ENCODE measurements at regions not wholly inside any gene's neighbourhood (a gene's known extent, or its start where the extent isn't known, plus 50 kb on each side); places are given as distances from the start of the nearest gene placed in this dataset.

DNA sequence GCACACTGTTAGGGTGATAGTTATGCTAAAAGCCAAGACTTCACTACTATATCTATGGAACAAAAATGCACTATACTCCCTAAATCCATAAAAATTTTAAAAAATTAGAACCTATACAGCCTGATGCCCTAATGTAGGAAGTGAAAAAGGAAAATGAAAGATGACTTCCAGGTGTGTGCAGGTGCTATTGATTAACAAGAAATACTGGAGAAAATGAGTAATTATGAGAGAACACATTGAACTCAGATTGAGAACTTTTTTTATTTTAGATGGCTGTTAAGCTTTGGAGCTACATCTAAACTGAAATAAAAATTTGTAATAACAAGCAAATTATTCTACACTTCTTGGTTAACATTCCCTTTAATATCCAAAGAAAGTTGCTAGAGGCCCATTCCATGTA lies 1015.7 kb downstream of the PCDH9 start:
- no peaks in the 10 kb centered on the region for H3K27me3 ChIP-seq (ENCODE audit: control insufficient read depth, insufficient read depth, low read length)
- no peaks in the 10 kb centered on the region for H3K79me2 ChIP-seq
- no peaks in the 10 kb centered on the region for H3K4me1 ChIP-seq
- TF ChIP-seq, protein P1, sequence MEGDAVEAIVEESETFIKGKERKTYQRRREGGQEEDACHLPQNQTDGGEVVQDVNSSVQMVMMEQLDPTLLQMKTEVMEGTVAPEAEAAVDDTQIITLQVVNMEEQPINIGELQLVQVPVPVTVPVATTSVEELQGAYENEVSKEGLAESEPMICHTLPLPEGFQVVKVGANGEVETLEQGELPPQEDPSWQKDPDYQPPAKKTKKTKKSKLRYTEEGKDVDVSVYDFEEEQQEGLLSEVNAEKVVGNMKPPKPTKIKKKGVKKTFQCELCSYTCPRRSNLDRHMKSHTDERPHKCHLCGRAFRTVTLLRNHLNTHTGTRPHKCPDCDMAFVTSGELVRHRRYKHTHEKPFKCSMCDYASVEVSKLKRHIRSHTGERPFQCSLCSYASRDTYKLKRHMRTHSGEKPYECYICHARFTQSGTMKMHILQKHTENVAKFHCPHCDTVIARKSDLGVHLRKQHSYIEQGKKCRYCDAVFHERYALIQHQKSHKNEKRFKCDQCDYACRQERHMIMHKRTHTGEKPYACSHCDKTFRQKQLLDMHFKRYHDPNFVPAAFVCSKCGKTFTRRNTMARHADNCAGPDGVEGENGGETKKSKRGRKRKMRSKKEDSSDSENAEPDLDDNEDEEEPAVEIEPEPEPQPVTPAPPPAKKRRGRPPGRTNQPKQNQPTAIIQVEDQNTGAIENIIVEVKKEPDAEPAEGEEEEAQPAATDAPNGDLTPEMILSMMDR (IDR thresholded peaks at IDR 0.05), result no peak
- no peaks in the 10 kb centered on the region for H3K36me3 ChIP-seq (ENCODE audit: control insufficient read depth, insufficient read depth, low read length)
- no peak overlapping the region for H3K9ac ChIP-seq
- H2AFZ ChIP-seq, result no peak overlapping the region
- H3K9me3 ChIP-seq (ENCODE audit: control insufficient read depth, low read length), result no peaks in the 10 kb centered on the region
- H3K4me3 ChIP-seq (ENCODE audit: low read depth, low read length), result no peak overlapping the region
- H3K4me2 ChIP-seq (ENCODE audit: low read length), result no peak overlapping the region
- H3K27ac ChIP-seq, result no peak overlapping the region

DNA sequence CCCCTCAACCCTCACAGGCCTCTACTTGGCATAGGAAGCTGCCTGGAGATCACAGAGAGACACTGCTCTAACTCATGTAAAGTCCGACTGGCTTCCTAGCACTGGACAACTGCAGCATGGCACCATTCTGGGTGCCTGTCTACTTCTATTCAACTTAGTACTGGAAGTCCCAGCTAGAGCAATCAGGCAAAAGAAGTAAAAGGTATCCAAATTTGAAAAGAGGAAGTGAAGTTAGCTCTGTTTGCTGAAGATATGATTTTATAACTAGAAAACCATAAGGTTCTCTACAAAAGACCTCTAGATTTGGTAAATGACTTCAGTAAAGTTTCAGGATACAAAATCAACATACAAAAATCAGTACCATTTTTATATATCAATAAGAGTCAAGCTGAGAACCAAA lies 1017.6 kb downstream of the PCDH9 start:
- TF ChIP-seq, protein P1 (IDR thresholded peaks at IDR 0.05), result no peak
- H3K36me3 ChIP-seq (ENCODE audit: control insufficient read depth, insufficient read depth, low read length), result no peaks in the 10 kb centered on the region
- H3K4me3 ChIP-seq (ENCODE audit: low read depth, low read length), result no peak overlapping the region
- no peaks in the 10 kb centered on the region for H3K4me1 ChIP-seq
- H3K4me2 ChIP-seq (ENCODE audit: low read length), result no peak overlapping the region
- H3K79me2 ChIP-seq, result no peaks in the 10 kb centered on the region
- no peak overlapping the region for H3K9ac ChIP-seq
- no peak overlapping the region for H3K27ac ChIP-seq
- no peaks in the 10 kb centered on the region for H3K27me3 ChIP-seq (ENCODE audit: control insufficient read depth, insufficient read depth, low read length)
- H3K9me3 ChIP-seq (ENCODE audit: control insufficient read depth, low read length), result no peaks in the 10 kb centered on the region
- H2AFZ ChIP-seq, result no peak overlapping the region

GRCh38 chr13:66210677-66211076 lies 1019.5 kb downstream of the PCDH9 start:
- H3K9me3 ChIP-seq (ENCODE audit: control insufficient read depth, low read length), result no peaks in the 10 kb centered on the region
- H3K4me3 ChIP-seq (ENCODE audit: low read depth, low read length), result no peak overlapping the region
- H3K4me1 ChIP-seq, result no peaks in the 10 kb centered on the region
- no peak overlapping the region for H3K4me2 ChIP-seq (ENCODE audit: low read length)
- H3K36me3 ChIP-seq (ENCODE audit: control insufficient read depth, insufficient read depth, low read length), result no peaks in the 10 kb centered on the region
- H3K9ac ChIP-seq, result no peak overlapping the region
- no peaks in the 10 kb centered on the region for H3K27me3 ChIP-seq (ENCODE audit: control insufficient read depth, insufficient read depth, low read length)
- TF ChIP-seq, protein P1 (IDR thresholded peaks at IDR 0.05), result no peak
- no peak overlapping the region for H2AFZ ChIP-seq
- no peak overlapping the region for H3K27ac ChIP-seq
- no peaks in the 10 kb centered on the region for H3K79me2 ChIP-seq

- Histone ChIP-seq H3K27me3 (ENCODE audit: control insufficient read depth, insufficient read depth, low read length) (no peaks in the 10 kb centered on the region), H3K36me3 (ENCODE audit: control insufficient read depth, insufficient read depth, low read length) (no peaks in the 10 kb centered on the region), H3K79me2 (no peaks in the 10 kb centered on the region), H3K4me1 (no peaks in the 10 kb centered on the region), H3K27ac (no peak overlapping the region), H3K4me2 (ENCODE audit: low read length) (no peak overlapping the region), H2AFZ (no peak overlapping the region), H3K9me3 (ENCODE audit: control insufficient read depth, low read length) (no peaks in the 10 kb centered on the region), H3K4me3 (ENCODE audit: low read depth, low read length) (no peak overlapping the region), H3K9ac (no peak overlapping the region)
- TF ChIP-seq, protein P1 (IDR thresholded peaks at IDR 0.05), result no peak
These were observed 1021.5 kb downstream of the PCDH9 start for GRCh38 chr13:66208589-66208988.

DNA sequence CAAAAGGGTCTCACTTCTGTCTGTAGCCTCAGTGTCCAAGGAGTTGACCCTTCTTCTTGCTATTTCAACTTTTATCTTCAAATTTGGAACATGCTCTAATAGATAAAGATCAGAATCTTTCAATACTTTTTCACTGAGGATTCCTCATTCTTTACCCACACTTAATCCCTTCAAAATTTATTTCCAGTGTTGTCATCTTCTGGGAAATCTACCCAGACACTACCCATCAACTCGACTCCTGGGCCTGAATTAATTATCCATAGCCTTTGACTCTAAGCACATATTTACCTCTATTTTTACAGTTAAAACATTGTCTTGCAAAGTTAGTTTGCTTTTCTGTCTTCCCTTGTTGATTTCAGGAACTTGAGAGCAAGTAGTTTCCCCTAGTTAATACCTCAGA lies 1022.5 kb downstream of the PCDH9 start:
- no peaks in the 10 kb centered on the region for H3K79me2 ChIP-seq
- no peak overlapping the region for H3K4me3 ChIP-seq (ENCODE audit: low read depth, low read length)
- no peak overlapping the region for H3K4me2 ChIP-seq (ENCODE audit: low read length)
- TF ChIP-seq, protein P1 (IDR thresholded peaks at IDR 0.05), result no peak
- H3K9ac ChIP-seq, result no peak overlapping the region
- H3K27me3 ChIP-seq (ENCODE audit: control insufficient read depth, insufficient read depth, low read length), result no peaks in the 10 kb centered on the region
- H2AFZ ChIP-seq, result no peak overlapping the region
- H3K9me3 ChIP-seq (ENCODE audit: control insufficient read depth, low read length), result no peaks in the 10 kb centered on the region
- no peak overlapping the region for H3K27ac ChIP-seq
- H3K4me1 ChIP-seq, result no peaks in the 10 kb centered on the region
- no peaks in the 10 kb centered on the region for H3K36me3 ChIP-seq (ENCODE audit: control insufficient read depth, insufficient read depth, low read length)

All from parathyroid adenoma (tissue), 2 donors.